ENCODE measurements at regions not wholly inside any gene's neighbourhood (a gene's known extent, or its start where the extent isn't known, plus 50 kb on each side); places are given as distances from the start of the nearest gene placed in this dataset.

- no peak for TF ChIP-seq ZNF142 (CRISPR knock-in tag; IDR thresholded peaks at IDR 0.05)
- no peak for TF ChIP-seq MAFG (CRISPR knock-in tag; IDR thresholded peaks at IDR 0.05)
- no peak for TF ChIP-seq ZBTB10 (CRISPR knock-in tag; IDR thresholded peaks at IDR 0.05; ENCODE audit: borderline replicate concordance)
- TF ChIP-seq TP53 (CRISPR knock-in tag; conservative IDR thresholded peaks at IDR 0.05) = no peak
- no peak for TF ChIP-seq ZNF260 (CRISPR knock-in tag; IDR thresholded peaks at IDR 0.05; ENCODE audit: borderline replicate concordance, low read depth)
Measured at GRCh38 chr6:165808021-165808420, 145.0 kb upstream of the PDE10A start (continued).
